ENCODE measurements at regions not wholly inside any gene's neighbourhood (a gene's known extent, or its start where the extent isn't known, plus 50 kb on each side); places are given as distances from the start of the nearest gene placed in this dataset.

DNA sequence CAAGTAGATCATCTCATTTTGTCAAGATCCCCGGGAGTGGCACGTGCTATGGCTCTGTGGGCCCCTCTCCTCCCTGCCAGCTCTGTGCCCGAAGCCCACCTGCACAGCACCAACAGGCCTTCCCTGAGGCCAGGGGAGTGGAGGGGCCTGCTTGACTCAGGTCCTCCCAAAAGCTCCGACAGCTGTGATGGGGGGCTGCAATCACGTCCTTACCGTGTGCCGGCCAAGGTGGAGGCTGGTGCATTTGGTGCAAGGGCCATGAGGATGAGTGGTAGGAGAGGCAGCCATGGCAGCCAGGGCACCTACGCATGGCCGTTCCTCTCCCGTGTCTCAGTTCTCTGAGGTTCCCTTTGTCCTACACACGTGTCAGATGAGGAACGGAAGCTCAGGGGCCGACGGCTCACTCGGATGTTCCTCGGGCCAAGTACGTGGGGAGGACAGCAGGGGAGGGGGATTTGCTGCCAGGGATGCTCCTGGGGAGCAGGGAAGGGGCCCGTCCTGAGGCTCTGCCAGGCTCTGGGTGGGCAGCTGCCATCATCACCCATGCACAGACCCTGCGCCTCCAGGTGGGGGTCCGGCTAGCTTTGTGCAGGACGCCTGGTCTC is 95.8 kb downstream of the HMX1 start:
- no peak for ATAC-seq
- H3K27me3 ChIP-seq: peaks cover 0 to 53% of the 10 kb centered on the region in 2 donors
- intact Hi-C loops (cut with DNase I): no loop called here

DNA sequence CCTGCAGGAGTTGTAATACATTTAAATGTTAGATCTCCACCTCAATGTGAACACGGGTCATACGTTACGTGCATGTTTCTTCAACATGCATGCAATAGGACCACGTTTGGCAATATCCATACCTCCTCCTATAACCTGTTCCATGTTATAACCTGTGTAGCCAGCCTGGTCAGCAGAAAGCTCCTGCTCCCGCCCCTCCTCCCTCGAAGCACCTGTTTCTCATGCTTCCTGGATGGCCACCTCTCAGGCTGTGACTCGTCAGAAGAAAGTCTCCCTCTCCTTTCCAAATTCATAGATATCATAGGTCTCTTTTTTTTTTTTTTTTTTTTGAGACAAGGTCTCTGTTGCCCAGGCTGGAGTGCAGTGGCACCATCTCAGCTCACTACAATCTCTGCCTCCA is 96.5 kb downstream of the HMX1 start:
- Histone ChIP-seq H3K9me3 (no peaks in the 10 kb centered on the region), H3K4me3 (no peak overlapping the region), H3K27ac (no peak overlapping the region), H3K36me3 (no peaks in the 10 kb centered on the region), H3K4me1 (no peaks in the 10 kb centered on the region), H3K27me3 (peaks cover 0 to 53% of the 10 kb centered on the region in 2 donors)
- DNase-seq (peak in 1 of 4 donors; percentile 4), ATAC-seq (no peak)
- intact Hi-C loops (cut with DNase I): no loop called here
- no peak for TF ChIP-seq CTCF (IDR thresholded peaks at IDR 0.05)

More for the DNA sequence above, 95.8 kb downstream of the HMX1 start:
- no peaks in the 10 kb centered on the region for H3K36me3 ChIP-seq
- H3K9me3 ChIP-seq: no peaks in the 10 kb centered on the region
- H3K4me3 ChIP-seq: no peak overlapping the region
- H3K27ac ChIP-seq: no peak overlapping the region
- TF ChIP-seq CTCF (IDR thresholded peaks at IDR 0.05): no peak
- peak in 2 of 4 donors; percentile 14 to 70 for DNase-seq
- H3K4me1 ChIP-seq: no peaks in the 10 kb centered on the region

DNA sequence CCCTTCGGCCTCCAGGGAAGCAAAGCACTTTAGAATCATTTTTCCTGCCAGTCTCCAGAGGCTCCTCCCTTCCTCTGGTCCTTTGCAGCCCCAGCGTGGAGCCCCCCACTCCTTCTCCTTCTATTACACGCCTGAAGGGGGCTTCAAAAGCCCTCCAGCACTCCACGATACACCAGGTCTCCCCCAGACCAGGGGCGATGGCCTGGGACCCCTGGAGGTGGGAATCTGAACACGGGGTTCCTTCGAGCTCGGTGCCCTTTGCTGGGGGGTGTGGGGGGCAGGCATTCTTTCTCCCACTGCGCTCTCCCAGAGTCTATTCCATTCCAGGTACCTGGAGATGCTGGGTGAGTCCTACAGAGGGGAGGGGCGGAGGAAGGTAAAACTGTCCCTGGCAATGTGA is 97.6 kb downstream of the HMX1 start:
- Histone ChIP-seq H3K4me1 (no peaks in the 10 kb centered on the region), H3K4me3 (no peak overlapping the region), H3K27me3 (peaks cover 0 to 46% of the 10 kb centered on the region in 2 donors), H3K36me3 (no peaks in the 10 kb centered on the region), H3K27ac (no peak overlapping the region), H3K9me3 (no peaks in the 10 kb centered on the region)
- ATAC-seq: no peak
- intact Hi-C loops (cut with DNase I): no loop called here
- no peak for TF ChIP-seq CTCF (IDR thresholded peaks at IDR 0.05)
- no peak for DNase-seq

DNA sequence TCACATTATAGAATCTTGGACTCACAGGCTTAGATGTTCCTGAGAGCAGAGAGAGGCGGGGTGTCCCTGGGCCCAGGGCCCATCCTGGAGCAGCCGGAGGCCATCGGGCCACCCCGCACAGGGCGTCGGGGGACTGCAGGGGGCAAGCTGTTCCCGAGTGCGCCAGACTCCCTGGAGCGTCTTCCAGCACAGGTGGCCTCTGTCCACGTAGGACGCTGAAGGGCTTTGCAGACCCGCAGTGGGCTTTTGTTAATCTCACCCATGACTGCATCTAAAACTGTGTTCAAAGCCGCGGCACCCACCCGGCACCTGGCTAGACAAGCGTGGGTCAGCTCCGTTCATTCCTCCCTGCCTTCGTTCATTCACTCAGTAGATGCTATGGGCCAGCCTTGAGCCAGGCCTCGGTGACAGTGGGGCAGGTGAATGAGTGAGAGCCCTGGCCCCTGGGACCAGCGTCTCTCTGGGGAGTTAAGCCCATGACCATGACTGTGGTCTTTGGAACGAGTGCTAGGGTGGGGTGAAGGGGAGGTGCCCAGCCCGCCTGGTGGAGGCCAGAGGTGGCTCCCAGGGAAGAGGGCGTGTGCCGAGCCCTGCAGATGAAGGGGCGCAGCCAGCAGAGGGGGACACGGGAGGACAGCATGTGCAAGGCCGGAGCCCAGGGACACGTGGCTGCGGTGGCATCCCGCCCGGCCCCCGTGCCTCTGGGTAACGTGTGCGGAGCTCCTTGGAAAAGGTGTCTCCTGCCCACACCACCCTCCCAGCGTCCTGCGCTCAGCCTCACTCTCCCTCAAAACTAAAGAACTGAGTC is 98.3 kb downstream of the HMX1 start:
- Histone ChIP-seq H3K36me3 (no peaks in the 10 kb centered on the region), H3K9me3 (no peaks in the 10 kb centered on the region), H3K4me3 (no peak overlapping the region), H3K4me1 (no peaks in the 10 kb centered on the region), H3K27ac (no peak overlapping the region), H3K27me3 (peaks cover 0 to 43% of the 10 kb centered on the region in 2 donors)
- intact Hi-C loops (cut with DNase I): no loop called here
- TF ChIP-seq CTCF (IDR thresholded peaks at IDR 0.05): no peak
- ATAC-seq: no peak
- DNase-seq: peak in 2 of 4 donors; percentile 22 to 69

GRCh38 chr4:8772499-8773123 is 99.0 kb downstream of the HMX1 start:
- no peak overlapping the region for H3K27ac ChIP-seq
- H3K9me3 ChIP-seq: no peaks in the 10 kb centered on the region
- H3K4me1 ChIP-seq: no peaks in the 10 kb centered on the region
- TF ChIP-seq CTCF (IDR thresholded peaks at IDR 0.05): no peak
- ATAC-seq (no peak), DNase-seq (peak in 2 of 4 donors; percentile 9 to 14)
- no peaks in the 10 kb centered on the region for H3K36me3 ChIP-seq
- intact Hi-C loops (cut with DNase I): no loop called here
- H3K27me3 ChIP-seq: peaks cover 0 to 49% of the 10 kb centered on the region in 2 donors
- H3K4me3 ChIP-seq: no peak overlapping the region

Measured in left lung (tissue), 4 donors.